ENCODE measurements at regions not wholly inside any gene's neighbourhood (a gene's known extent, or its start where the extent isn't known, plus 50 kb on each side); places are given as distances from the start of the nearest gene placed in this dataset.

GRCh38 chr17:54418467-54418866 lies 482.2 kb upstream of the TOM1L1 start:
- no peak overlapping the region for H3K9ac ChIP-seq (ENCODE audit: low read depth in 1 of 2, low read length in 2 of 2)
- H3K27ac ChIP-seq (ENCODE audit: low read depth in 1 of 2, low read length in 2 of 2), result no peak overlapping the region
- peaks cover 0 to 1% (median 0%) of the 10 kb centered on the region in 4 donors for H3K9me3 ChIP-seq (ENCODE audit: control insufficient read depth in 4 of 4, low read length in 3 of 4)
- H3K36me3 ChIP-seq (ENCODE audit: control insufficient read depth in 4 of 4, insufficient read depth in 3 of 4, low read depth in 1 of 4, low read length in 3 of 4), result no peaks in the 10 kb centered on the region
- no peaks in the 10 kb centered on the region for H3K27me3 ChIP-seq (ENCODE audit: control insufficient read depth in 4 of 4, insufficient read depth in 4 of 4, low read length in 3 of 4)
- TF ChIP-seq NR2F2 (IDR thresholded peaks at IDR 0.05) (no peak), EGR1 (IDR thresholded peaks at IDR 0.05; ENCODE audit: low read depth in 2 of 2) (no peak), ZBTB33 (IDR thresholded peaks at IDR 0.05) (no peak), ATF3 (IDR thresholded peaks at IDR 0.05) (no peak), JUND (IDR thresholded peaks at IDR 0.05) (no peak), SP1 (IDR thresholded peaks at IDR 0.05) (no peak), GABPA (IDR thresholded peaks at IDR 0.05 in 1 of 2, conservative IDR thresholded peaks at IDR 0.05 in 1 of 2) (no peak), YY1 (IDR thresholded peaks at IDR 0.05) (no peak), FOXA1 (IDR thresholded peaks at IDR 0.05) (no peak), RXRA (IDR thresholded peaks at IDR 0.05) (no peak), MAX (IDR thresholded peaks at IDR 0.05) (no peak)
- DNase-seq (ENCODE audit: low spot score), result no peak
- H3K4me3 ChIP-seq (ENCODE audit: low read depth in 1 of 3, low read length in 3 of 3), result no peak overlapping the region
- H3K4me1 ChIP-seq (ENCODE audit: control insufficient read depth in 4 of 4, insufficient read depth in 4 of 4, low read length in 3 of 4), result no peaks in the 10 kb centered on the region

- no peak overlapping the region for H3K4me3 ChIP-seq (ENCODE audit: low read depth in 1 of 3, low read length in 3 of 3)
- no peaks in the 10 kb centered on the region for H3K4me1 ChIP-seq (ENCODE audit: control insufficient read depth in 4 of 4, insufficient read depth in 4 of 4, low read length in 3 of 4)
- H3K9ac ChIP-seq (ENCODE audit: low read depth in 1 of 2, low read length in 2 of 2), result no peak overlapping the region
- no peaks in the 10 kb centered on the region for H3K36me3 ChIP-seq (ENCODE audit: control insufficient read depth in 4 of 4, insufficient read depth in 3 of 4, low read depth in 1 of 4, low read length in 3 of 4)
- WGBS, result 71% methylated on average over 3 of the region's 3 CpGs
- H3K9me3 ChIP-seq (ENCODE audit: control insufficient read depth in 4 of 4, low read length in 3 of 4), result no peaks in the 10 kb centered on the region
- no peak overlapping the region for H3K27ac ChIP-seq (ENCODE audit: low read depth in 1 of 2, low read length in 2 of 2)
- DNase-seq (ENCODE audit: low spot score), result no peak
- H3K27me3 ChIP-seq (ENCODE audit: control insufficient read depth in 4 of 4, insufficient read depth in 4 of 4, low read length in 3 of 4), result no peaks in the 10 kb centered on the region
- TF ChIP-seq JUND (IDR thresholded peaks at IDR 0.05) (no peak), MAX (IDR thresholded peaks at IDR 0.05) (no peak), FOXA2 (IDR thresholded peaks at IDR 0.05) (no peak), SP1 (IDR thresholded peaks at IDR 0.05) (no peak), HNF4G (IDR thresholded peaks at IDR 0.05) (no peak), EGR1 (IDR thresholded peaks at IDR 0.05; ENCODE audit: low read depth in 2 of 2) (no peak), ZBTB33 (IDR thresholded peaks at IDR 0.05) (no peak), RAD21 (IDR thresholded peaks at IDR 0.05) (no peak), FOXA1 (IDR thresholded peaks at IDR 0.05) (no peak), REST (IDR thresholded peaks at IDR 0.05) (no peak), CTCF (IDR thresholded peaks at IDR 0.05; ENCODE audit: low read depth, low read length, missing input control) (no peak), RXRA (IDR thresholded peaks at IDR 0.05) (no peak), TAF1 (conservative IDR thresholded peaks at IDR 0.05) (no peak), GABPA (IDR thresholded peaks at IDR 0.05 in 1 of 2, conservative IDR thresholded peaks at IDR 0.05 in 1 of 2) (no peak), ATF3 (IDR thresholded peaks at IDR 0.05) (no peak), HNF4A (conservative IDR thresholded peaks at IDR 0.05) (no peak), NR2F2 (IDR thresholded peaks at IDR 0.05) (no peak)
These were observed 475.0 kb upstream of the TOM1L1 start for GRCh38 chr17:54425671-54426070.

Measured in liver (tissue), 8 donors.